H1 (cell line): ENCODE measurements at regions not wholly inside any gene's neighbourhood (a gene's known extent, or its start where the extent isn't known, plus 50 kb on each side); places are given as distances from the start of the nearest gene placed in this dataset.

ENCODE experiments used
- EGR1 ChIP-seq: IDR thresholded peaks from 2 replicates; pipeline ENCODE4 v1.6.1; 2011; ENCODE audit warnings: low read depth, low read length, borderline replicate concordance
- POLR2A ChIP-seq, 2 experiments: IDR thresholded peaks; 1 replicate in 1 of 2; 2 replicates in 1 of 2; pipeline ENCODE4 v1.6.1; 2011; ENCODE audit warnings: low read depth in 2 of 2, low read length in 2 of 2, mild to moderate bottlenecking in 2 of 2; ENCODE audit errors: control extremely low read depth in 1 of 2
- POLR2AphosphoS5 ChIP-seq: IDR thresholded peaks from 2 replicates; pipeline ENCODE4 v1.6.1; 2011; ENCODE audit warnings: low read depth, low read length
- POU5F1 ChIP-seq: IDR thresholded peaks from 2 replicates; pipeline ENCODE4 v1.6.1; 2011; ENCODE audit warnings: low read depth, mild to moderate bottlenecking, low read length, moderate library complexity
- SIX5 ChIP-seq: IDR thresholded peaks from 2 replicates; pipeline ENCODE4 v1.6.1; 2011; ENCODE audit warnings: mild to moderate bottlenecking, low read depth, low read length
- TCF12 ChIP-seq: IDR thresholded peaks from 2 replicates; pipeline ENCODE4 v1.6.1; 2011; ENCODE audit warnings: low read depth, mild to moderate bottlenecking, low read length
- TF ChIP-seq, protein P1 (sequence below), 3 experiments: IDR thresholded peaks; 1 replicate in 2 of 3; 2 replicates in 1 of 3; pipeline versions ENCODE4 v1.5.1 to v1.6.1; 2011; ENCODE audit warnings: low read length in 3 of 3, mild to moderate bottlenecking in 3 of 3, inconsistent platforms in 2 of 3, low read depth in 1 of 3, moderate library complexity in 1 of 3; ENCODE audit not compliant: insufficient read depth in 1 of 3; ENCODE audit errors: control extremely low read depth in 1 of 3
- TF ChIP-seq, protein P2 (sequence below): fragments of 300-600 bp; sonication (generic); IDR thresholded peaks from 2 replicates; pipeline ENCODE4 v1.7.1; 2012; ENCODE audit warnings: low read length, moderate library complexity, mild to moderate bottlenecking, inconsistent platforms; ENCODE audit not compliant: insufficient replicate concordance
- TF ChIP-seq, protein P3 (sequence below): IDR thresholded peaks from 2 replicates; pipeline ENCODE4 v1.6.1; 2011; ENCODE audit warnings: low read length, improper control_type of control experiment
- TF ChIP-seq, protein P4 (sequence below): IDR thresholded peaks from 2 replicates; pipeline ENCODE4 v1.6.1; 2011; ENCODE audit warnings: low read depth, mild to moderate bottlenecking, low read length; ENCODE audit not compliant: insufficient read depth
- TF ChIP-seq, protein P5 (sequence below): IDR thresholded peaks from 2 replicates; pipeline ENCODE4 v1.6.1; 2012; ENCODE audit warnings: inconsistent platforms

DNA sequence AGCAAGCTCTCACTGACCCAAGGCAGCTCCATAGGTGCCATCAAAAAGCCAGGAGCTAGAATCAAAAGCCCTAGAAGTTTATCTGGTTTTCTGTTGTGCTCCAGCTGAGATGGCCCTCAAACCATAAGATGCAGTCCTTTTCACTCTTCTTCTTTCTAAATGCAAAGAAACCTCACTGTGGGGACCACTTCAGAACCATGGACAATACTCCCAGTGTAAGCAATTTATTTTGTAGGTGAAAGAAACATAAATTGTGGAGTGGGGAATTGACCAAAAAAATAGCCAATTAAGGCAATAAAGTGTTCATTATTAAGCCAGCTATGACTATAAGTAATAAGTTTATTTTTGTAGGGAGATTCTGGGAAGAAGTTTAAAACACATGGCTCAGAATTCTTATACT, 1399.9 kb downstream of the PLA2G4A start:
- no peak for TF ChIP-seq SIX5
- TF ChIP-seq, protein P1, sequence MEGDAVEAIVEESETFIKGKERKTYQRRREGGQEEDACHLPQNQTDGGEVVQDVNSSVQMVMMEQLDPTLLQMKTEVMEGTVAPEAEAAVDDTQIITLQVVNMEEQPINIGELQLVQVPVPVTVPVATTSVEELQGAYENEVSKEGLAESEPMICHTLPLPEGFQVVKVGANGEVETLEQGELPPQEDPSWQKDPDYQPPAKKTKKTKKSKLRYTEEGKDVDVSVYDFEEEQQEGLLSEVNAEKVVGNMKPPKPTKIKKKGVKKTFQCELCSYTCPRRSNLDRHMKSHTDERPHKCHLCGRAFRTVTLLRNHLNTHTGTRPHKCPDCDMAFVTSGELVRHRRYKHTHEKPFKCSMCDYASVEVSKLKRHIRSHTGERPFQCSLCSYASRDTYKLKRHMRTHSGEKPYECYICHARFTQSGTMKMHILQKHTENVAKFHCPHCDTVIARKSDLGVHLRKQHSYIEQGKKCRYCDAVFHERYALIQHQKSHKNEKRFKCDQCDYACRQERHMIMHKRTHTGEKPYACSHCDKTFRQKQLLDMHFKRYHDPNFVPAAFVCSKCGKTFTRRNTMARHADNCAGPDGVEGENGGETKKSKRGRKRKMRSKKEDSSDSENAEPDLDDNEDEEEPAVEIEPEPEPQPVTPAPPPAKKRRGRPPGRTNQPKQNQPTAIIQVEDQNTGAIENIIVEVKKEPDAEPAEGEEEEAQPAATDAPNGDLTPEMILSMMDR (IDR thresholded peaks at IDR 0.05; ENCODE audit: control extremely low read depth in 1 of 3, insufficient read depth in 1 of 3, low read depth in 1 of 3, low read length in 3 of 3) = no peak
- no peak for TF ChIP-seq POU5F1
- TF ChIP-seq TCF12 = no peak
- TF ChIP-seq POLR2A (IDR thresholded peaks at IDR 0.05; ENCODE audit: control extremely low read depth in 1 of 2, low read depth in 2 of 2, low read length in 2 of 2) = no peak
- TF ChIP-seq, protein P2, sequence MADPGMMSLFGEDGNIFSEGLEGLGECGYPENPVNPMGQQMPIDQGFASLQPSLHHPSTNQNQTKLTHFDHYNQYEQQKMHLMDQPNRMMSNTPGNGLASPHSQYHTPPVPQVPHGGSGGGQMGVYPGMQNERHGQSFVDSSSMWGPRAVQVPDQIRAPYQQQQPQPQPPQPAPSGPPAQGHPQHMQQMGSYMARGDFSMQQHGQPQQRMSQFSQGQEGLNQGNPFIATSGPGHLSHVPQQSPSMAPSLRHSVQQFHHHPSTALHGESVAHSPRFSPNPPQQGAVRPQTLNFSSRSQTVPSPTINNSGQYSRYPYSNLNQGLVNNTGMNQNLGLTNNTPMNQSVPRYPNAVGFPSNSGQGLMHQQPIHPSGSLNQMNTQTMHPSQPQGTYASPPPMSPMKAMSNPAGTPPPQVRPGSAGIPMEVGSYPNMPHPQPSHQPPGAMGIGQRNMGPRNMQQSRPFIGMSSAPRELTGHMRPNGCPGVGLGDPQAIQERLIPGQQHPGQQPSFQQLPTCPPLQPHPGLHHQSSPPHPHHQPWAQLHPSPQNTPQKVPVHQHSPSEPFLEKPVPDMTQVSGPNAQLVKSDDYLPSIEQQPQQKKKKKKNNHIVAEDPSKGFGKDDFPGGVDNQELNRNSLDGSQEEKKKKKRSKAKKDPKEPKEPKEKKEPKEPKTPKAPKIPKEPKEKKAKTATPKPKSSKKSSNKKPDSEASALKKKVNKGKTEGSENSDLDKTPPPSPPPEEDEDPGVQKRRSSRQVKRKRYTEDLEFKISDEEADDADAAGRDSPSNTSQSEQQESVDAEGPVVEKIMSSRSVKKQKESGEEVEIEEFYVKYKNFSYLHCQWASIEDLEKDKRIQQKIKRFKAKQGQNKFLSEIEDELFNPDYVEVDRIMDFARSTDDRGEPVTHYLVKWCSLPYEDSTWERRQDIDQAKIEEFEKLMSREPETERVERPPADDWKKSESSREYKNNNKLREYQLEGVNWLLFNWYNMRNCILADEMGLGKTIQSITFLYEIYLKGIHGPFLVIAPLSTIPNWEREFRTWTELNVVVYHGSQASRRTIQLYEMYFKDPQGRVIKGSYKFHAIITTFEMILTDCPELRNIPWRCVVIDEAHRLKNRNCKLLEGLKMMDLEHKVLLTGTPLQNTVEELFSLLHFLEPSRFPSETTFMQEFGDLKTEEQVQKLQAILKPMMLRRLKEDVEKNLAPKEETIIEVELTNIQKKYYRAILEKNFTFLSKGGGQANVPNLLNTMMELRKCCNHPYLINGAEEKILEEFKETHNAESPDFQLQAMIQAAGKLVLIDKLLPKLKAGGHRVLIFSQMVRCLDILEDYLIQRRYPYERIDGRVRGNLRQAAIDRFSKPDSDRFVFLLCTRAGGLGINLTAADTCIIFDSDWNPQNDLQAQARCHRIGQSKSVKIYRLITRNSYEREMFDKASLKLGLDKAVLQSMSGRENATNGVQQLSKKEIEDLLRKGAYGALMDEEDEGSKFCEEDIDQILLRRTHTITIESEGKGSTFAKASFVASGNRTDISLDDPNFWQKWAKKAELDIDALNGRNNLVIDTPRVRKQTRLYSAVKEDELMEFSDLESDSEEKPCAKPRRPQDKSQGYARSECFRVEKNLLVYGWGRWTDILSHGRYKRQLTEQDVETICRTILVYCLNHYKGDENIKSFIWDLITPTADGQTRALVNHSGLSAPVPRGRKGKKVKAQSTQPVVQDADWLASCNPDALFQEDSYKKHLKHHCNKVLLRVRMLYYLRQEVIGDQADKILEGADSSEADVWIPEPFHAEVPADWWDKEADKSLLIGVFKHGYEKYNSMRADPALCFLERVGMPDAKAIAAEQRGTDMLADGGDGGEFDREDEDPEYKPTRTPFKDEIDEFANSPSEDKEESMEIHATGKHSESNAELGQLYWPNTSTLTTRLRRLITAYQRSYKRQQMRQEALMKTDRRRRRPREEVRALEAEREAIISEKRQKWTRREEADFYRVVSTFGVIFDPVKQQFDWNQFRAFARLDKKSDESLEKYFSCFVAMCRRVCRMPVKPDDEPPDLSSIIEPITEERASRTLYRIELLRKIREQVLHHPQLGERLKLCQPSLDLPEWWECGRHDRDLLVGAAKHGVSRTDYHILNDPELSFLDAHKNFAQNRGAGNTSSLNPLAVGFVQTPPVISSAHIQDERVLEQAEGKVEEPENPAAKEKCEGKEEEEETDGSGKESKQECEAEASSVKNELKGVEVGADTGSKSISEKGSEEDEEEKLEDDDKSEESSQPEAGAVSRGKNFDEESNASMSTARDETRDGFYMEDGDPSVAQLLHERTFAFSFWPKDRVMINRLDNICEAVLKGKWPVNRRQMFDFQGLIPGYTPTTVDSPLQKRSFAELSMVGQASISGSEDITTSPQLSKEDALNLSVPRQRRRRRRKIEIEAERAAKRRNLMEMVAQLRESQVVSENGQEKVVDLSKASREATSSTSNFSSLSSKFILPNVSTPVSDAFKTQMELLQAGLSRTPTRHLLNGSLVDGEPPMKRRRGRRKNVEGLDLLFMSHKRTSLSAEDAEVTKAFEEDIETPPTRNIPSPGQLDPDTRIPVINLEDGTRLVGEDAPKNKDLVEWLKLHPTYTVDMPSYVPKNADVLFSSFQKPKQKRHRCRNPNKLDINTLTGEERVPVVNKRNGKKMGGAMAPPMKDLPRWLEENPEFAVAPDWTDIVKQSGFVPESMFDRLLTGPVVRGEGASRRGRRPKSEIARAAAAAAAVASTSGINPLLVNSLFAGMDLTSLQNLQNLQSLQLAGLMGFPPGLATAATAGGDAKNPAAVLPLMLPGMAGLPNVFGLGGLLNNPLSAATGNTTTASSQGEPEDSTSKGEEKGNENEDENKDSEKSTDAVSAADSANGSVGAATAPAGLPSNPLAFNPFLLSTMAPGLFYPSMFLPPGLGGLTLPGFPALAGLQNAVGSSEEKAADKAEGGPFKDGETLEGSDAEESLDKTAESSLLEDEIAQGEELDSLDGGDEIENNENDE = no peak
- TF ChIP-seq, protein P3, sequence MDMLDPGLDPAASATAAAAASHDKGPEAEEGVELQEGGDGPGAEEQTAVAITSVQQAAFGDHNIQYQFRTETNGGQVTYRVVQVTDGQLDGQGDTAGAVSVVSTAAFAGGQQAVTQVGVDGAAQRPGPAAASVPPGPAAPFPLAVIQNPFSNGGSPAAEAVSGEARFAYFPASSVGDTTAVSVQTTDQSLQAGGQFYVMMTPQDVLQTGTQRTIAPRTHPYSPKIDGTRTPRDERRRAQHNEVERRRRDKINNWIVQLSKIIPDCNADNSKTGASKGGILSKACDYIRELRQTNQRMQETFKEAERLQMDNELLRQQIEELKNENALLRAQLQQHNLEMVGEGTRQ = no peak
- TF ChIP-seq EGR1 = no peak
- TF ChIP-seq, protein P4, sequence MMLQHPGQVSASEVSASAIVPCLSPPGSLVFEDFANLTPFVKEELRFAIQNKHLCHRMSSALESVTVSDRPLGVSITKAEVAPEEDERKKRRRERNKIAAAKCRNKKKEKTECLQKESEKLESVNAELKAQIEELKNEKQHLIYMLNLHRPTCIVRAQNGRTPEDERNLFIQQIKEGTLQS = no peak
- TF ChIP-seq POLR2AphosphoS5 = no peak
- TF ChIP-seq, protein P5, sequence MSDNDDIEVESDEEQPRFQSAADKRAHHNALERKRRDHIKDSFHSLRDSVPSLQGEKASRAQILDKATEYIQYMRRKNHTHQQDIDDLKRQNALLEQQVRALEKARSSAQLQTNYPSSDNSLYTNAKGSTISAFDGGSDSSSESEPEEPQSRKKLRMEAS = no peak
